ENCODE measurements at regions not wholly inside any gene's neighbourhood (a gene's known extent, or its start where the extent isn't known, plus 50 kb on each side); places are given as distances from the start of the nearest gene placed in this dataset.
"Not testable (repeated sequence)": the region's sequence is repeated elsewhere in the genome, so short reads cannot be mapped to it uniquely, and the experiment has no call there.

GRCh38 chr9:67257894-67258293 is 265.5 kb upstream of the SPATA31A3 start:
- TF ChIP-seq, protein P1, sequence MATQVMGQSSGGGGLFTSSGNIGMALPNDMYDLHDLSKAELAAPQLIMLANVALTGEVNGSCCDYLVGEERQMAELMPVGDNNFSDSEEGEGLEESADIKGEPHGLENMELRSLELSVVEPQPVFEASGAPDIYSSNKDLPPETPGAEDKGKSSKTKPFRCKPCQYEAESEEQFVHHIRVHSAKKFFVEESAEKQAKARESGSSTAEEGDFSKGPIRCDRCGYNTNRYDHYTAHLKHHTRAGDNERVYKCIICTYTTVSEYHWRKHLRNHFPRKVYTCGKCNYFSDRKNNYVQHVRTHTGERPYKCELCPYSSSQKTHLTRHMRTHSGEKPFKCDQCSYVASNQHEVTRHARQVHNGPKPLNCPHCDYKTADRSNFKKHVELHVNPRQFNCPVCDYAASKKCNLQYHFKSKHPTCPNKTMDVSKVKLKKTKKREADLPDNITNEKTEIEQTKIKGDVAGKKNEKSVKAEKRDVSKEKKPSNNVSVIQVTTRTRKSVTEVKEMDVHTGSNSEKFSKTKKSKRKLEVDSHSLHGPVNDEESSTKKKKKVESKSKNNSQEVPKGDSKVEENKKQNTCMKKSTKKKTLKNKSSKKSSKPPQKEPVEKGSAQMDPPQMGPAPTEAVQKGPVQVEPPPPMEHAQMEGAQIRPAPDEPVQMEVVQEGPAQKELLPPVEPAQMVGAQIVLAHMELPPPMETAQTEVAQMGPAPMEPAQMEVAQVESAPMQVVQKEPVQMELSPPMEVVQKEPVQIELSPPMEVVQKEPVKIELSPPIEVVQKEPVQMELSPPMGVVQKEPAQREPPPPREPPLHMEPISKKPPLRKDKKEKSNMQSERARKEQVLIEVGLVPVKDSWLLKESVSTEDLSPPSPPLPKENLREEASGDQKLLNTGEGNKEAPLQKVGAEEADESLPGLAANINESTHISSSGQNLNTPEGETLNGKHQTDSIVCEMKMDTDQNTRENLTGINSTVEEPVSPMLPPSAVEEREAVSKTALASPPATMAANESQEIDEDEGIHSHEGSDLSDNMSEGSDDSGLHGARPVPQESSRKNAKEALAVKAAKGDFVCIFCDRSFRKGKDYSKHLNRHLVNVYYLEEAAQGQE (IDR thresholded peaks at IDR 0.05; ENCODE audit: borderline replicate concordance), result not testable (repeated sequence)
- TF ChIP-seq CTCF (IDR thresholded peaks at IDR 0.05; ENCODE audit: poor library complexity, severe bottlenecking); RAD21 (conservative IDR thresholded peaks at IDR 0.05); TAF1 (IDR thresholded peaks at IDR 0.05; ENCODE audit: low read depth); SMC3 (conservative IDR thresholded peaks at IDR 0.05; ENCODE audit: poor library complexity); EZH2 (IDR thresholded peaks at IDR 0.05; ENCODE audit: borderline replicate concordance, insufficient read depth, low read length, poor library complexity, severe bottlenecking); POLR2AphosphoS5 (IDR thresholded peaks at IDR 0.05); EP300 (conservative IDR thresholded peaks at IDR 0.05; ENCODE audit: poor library complexity, severe bottlenecking): not testable (repeated sequence)
